ENCODE measurements at regions not wholly inside any gene's neighbourhood (a gene's known extent, or its start where the extent isn't known, plus 50 kb on each side); places are given as distances from the start of the nearest gene placed in this dataset.
"Not testable (repeated sequence)": the region's sequence is repeated elsewhere in the genome, so short reads cannot be mapped to it uniquely, and the experiment has no call there.

- DNase-seq (ENCODE audit: low spot score): no peak
- intact Hi-C loops (cut with DNase I): no loop called here
Measured at GRCh38 chr17:70912716-70913485, 743.6 kb downstream of the KCNJ2 start.

DNA sequence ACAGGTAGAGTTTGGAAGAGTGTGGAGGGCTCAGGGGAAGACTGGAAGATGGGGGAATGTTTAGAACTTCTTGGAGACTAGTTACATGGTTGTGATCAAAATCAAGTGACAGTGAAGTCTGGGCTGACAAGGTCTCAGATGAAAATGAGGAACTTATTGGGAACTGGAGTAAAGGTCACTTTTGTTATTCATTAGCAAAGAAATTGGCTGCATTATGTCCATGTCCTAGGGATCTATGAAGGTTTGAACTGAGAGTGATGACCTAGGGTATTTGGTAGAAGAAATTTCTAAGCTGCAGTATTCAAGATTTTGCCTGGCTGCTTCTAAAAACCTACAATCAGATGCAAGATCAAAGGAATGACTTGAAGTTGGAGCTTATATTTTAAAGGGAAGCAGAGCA is 747.1 kb downstream of the KCNJ2 start:
- DNase-seq (ENCODE audit: low spot score): no peak
- intact Hi-C loops (cut with DNase I): no loop called here

- DNase-seq (ENCODE audit: low spot score): no peak
- intact Hi-C loops (cut with DNase I): no loop called here
Measured at GRCh38 chr17:70919241-70919640, 749.9 kb downstream of the KCNJ2 start.

DNA sequence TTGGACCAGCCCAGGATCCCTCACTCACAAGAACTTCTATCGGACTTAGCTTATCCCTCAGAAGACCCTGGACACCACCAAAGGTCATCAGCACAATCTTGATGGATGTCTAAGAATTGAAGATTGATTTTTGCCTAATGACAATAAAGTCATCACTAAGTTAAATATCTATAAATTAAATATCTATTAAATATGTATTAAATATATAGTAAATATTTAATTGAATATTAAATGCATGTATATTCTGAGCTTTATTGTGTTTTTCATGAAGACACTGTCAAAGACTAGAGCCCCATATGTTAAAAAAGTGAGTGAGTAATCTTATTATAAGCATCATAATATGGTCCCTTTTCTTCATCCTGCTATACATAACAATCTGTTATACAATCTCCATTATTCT is 751.1 kb downstream of the KCNJ2 start:
- DNase-seq (ENCODE audit: low spot score): no peak
- intact Hi-C loops (cut with DNase I): no loop called here

DNA sequence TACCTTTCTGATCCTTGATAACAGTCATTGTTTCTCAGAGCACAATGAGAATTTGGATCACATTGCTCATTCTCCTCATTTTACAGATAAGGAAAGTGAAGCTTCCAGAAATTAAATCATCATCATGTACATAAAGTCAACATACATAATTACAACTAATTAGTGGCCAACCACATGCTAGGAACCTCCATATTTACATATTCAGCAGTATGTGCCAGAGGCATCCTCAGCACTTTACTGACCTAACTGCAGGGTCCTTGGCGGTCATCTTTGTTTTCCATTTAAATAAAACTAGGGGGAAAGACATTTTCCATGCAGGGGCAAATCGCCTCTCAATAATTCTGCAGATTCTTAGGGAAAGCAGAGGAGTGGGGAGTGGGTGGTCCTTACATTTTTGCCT is 752.9 kb downstream of the KCNJ2 start:
- DNase-seq (ENCODE audit: low spot score): no peak
- intact Hi-C loops (cut with DNase I): no loop called here

GRCh38 chr17:70924776-70925175 is 755.4 kb downstream of the KCNJ2 start:
- no peak for DNase-seq (ENCODE audit: low spot score)
- intact Hi-C loops (cut with DNase I): no loop called here

GRCh38 chr17:70929226-70929625 is 759.9 kb downstream of the KCNJ2 start:
- intact Hi-C loops (cut with DNase I): no loop called here
- DNase-seq (ENCODE audit: low spot score): no peak

- intact Hi-C loops (cut with DNase I): no loop called here
- DNase-seq (ENCODE audit: low spot score): no peak
Measured at GRCh38 chr17:70934231-70934630, 764.9 kb downstream of the KCNJ2 start.

GRCh38 chr17:70934835-70935234 is 765.5 kb downstream of the KCNJ2 start:
- intact Hi-C loops (cut with DNase I): no loop called here
- no peak for DNase-seq (ENCODE audit: low spot score)

DNA sequence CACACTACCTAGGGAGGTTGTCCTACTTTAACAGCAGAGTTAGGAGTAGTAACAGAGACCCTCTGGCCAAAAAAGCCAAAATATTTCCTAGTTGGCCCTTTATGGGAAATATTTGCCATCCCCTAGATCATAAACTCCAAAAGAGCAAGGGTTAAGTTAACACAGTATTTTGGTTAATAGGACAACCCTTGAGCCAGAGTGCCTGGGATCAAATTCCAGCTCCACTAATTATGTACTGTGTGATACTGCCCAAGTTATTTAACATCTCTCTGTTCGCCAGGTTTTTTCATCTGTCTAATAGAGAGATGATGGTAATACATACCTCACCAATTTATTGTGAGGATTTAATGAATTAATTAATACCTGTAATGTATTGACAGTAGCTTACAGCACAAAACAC is 767.4 kb downstream of the KCNJ2 start:
- no peak for DNase-seq (ENCODE audit: low spot score)

GRCh38 chr17:70938336-70938735 is 769.0 kb downstream of the KCNJ2 start:
- intact Hi-C loops (cut with DNase I): no loop called here
- no peak for DNase-seq (ENCODE audit: low spot score)

More for the DNA sequence above, 767.4 kb downstream of the KCNJ2 start:
- intact Hi-C loops (cut with DNase I): no loop called here

- DNase-seq (ENCODE audit: low spot score): no peak
- intact Hi-C loops (cut with DNase I): no loop called here
Measured at GRCh38 chr17:70945386-70945785, 776.1 kb downstream of the KCNJ2 start.

GRCh38 chr17:70947215-70947614 is 777.9 kb downstream of the KCNJ2 start:
- intact Hi-C loops (cut with DNase I): no loop called here
- no peak for DNase-seq (ENCODE audit: low spot score)

- intact Hi-C loops (cut with DNase I): no loop called here
- no peak for DNase-seq (ENCODE audit: low spot score)
Measured at GRCh38 chr17:70947636-70948565, 778.6 kb downstream of the KCNJ2 start.

DNA sequence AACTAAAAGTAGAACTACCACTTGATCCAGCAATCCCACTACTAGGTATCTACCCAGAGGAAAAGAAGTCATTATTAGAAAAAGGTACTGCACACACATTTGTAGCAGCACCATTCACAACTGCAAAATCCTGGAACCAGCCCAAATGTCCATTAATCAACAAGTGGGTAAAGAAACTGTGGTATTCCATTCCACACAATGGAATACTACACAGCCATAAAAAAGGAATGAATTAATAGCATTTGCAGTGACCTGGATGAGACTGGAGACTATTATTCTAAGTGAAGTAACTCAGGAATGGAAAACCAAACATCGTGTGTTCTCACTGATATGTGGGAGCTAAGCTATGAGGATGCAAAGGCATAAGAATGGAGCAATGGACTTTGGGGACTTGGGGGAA is 783.8 kb downstream of the KCNJ2 start:
- DNase-seq (ENCODE audit: low spot score); intact Hi-C loops (cut with DNase I): not testable (repeated sequence)

GRCh38 chr17:70955441-70955840 is 786.1 kb downstream of the KCNJ2 start:
- intact Hi-C loops (cut with DNase I): no loop called here
- no peak for DNase-seq (ENCODE audit: low spot score)

GRCh38 chr17:70956726-70957125 is 787.4 kb downstream of the KCNJ2 start:
- intact Hi-C loops (cut with DNase I): no loop called here
- DNase-seq (ENCODE audit: low spot score): no peak

DNA sequence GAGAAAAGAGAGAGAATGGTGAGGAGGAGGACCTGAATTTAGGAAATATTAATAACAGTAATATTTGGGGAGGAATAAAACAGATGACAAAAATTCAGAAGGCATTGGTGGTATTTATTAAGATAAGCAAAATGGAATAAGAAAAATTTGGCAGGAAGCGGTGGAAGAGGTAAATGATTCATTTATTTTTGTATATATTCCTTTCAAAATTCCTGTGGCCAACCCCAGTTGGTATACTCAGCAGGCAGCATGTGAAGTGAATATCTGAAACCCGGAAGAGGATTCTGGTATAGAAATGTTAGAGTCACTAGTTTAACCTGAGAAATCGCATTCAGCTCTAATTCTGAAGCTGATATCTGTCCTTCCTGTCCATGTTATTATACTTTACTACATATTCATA is 792.0 kb downstream of the KCNJ2 start:
- intact Hi-C loops (cut with DNase I): no loop called here
- no peak for DNase-seq (ENCODE audit: low spot score)

- no peak for DNase-seq (ENCODE audit: low spot score)
- intact Hi-C loops (cut with DNase I): no loop called here
Measured at GRCh38 chr17:70968302-70968701, 799.0 kb downstream of the KCNJ2 start.

- intact Hi-C loops (cut with DNase I): no loop called here
- no peak for DNase-seq (ENCODE audit: low spot score)
Measured at GRCh38 chr17:70969521-70970034, 800.2 kb downstream of the KCNJ2 start.

All from posterior vena cava (tissue), 2 donors.